ENCODE measurements at regions not wholly inside any gene's neighbourhood (a gene's known extent, or its start where the extent isn't known, plus 50 kb on each side); places are given as distances from the start of the nearest gene placed in this dataset.

- TF ChIP-seq, protein P1, sequence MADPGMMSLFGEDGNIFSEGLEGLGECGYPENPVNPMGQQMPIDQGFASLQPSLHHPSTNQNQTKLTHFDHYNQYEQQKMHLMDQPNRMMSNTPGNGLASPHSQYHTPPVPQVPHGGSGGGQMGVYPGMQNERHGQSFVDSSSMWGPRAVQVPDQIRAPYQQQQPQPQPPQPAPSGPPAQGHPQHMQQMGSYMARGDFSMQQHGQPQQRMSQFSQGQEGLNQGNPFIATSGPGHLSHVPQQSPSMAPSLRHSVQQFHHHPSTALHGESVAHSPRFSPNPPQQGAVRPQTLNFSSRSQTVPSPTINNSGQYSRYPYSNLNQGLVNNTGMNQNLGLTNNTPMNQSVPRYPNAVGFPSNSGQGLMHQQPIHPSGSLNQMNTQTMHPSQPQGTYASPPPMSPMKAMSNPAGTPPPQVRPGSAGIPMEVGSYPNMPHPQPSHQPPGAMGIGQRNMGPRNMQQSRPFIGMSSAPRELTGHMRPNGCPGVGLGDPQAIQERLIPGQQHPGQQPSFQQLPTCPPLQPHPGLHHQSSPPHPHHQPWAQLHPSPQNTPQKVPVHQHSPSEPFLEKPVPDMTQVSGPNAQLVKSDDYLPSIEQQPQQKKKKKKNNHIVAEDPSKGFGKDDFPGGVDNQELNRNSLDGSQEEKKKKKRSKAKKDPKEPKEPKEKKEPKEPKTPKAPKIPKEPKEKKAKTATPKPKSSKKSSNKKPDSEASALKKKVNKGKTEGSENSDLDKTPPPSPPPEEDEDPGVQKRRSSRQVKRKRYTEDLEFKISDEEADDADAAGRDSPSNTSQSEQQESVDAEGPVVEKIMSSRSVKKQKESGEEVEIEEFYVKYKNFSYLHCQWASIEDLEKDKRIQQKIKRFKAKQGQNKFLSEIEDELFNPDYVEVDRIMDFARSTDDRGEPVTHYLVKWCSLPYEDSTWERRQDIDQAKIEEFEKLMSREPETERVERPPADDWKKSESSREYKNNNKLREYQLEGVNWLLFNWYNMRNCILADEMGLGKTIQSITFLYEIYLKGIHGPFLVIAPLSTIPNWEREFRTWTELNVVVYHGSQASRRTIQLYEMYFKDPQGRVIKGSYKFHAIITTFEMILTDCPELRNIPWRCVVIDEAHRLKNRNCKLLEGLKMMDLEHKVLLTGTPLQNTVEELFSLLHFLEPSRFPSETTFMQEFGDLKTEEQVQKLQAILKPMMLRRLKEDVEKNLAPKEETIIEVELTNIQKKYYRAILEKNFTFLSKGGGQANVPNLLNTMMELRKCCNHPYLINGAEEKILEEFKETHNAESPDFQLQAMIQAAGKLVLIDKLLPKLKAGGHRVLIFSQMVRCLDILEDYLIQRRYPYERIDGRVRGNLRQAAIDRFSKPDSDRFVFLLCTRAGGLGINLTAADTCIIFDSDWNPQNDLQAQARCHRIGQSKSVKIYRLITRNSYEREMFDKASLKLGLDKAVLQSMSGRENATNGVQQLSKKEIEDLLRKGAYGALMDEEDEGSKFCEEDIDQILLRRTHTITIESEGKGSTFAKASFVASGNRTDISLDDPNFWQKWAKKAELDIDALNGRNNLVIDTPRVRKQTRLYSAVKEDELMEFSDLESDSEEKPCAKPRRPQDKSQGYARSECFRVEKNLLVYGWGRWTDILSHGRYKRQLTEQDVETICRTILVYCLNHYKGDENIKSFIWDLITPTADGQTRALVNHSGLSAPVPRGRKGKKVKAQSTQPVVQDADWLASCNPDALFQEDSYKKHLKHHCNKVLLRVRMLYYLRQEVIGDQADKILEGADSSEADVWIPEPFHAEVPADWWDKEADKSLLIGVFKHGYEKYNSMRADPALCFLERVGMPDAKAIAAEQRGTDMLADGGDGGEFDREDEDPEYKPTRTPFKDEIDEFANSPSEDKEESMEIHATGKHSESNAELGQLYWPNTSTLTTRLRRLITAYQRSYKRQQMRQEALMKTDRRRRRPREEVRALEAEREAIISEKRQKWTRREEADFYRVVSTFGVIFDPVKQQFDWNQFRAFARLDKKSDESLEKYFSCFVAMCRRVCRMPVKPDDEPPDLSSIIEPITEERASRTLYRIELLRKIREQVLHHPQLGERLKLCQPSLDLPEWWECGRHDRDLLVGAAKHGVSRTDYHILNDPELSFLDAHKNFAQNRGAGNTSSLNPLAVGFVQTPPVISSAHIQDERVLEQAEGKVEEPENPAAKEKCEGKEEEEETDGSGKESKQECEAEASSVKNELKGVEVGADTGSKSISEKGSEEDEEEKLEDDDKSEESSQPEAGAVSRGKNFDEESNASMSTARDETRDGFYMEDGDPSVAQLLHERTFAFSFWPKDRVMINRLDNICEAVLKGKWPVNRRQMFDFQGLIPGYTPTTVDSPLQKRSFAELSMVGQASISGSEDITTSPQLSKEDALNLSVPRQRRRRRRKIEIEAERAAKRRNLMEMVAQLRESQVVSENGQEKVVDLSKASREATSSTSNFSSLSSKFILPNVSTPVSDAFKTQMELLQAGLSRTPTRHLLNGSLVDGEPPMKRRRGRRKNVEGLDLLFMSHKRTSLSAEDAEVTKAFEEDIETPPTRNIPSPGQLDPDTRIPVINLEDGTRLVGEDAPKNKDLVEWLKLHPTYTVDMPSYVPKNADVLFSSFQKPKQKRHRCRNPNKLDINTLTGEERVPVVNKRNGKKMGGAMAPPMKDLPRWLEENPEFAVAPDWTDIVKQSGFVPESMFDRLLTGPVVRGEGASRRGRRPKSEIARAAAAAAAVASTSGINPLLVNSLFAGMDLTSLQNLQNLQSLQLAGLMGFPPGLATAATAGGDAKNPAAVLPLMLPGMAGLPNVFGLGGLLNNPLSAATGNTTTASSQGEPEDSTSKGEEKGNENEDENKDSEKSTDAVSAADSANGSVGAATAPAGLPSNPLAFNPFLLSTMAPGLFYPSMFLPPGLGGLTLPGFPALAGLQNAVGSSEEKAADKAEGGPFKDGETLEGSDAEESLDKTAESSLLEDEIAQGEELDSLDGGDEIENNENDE (IDR thresholded peaks at IDR 0.05; ENCODE audit: insufficient replicate concordance, low read length), result no peak
- TF ChIP-seq CBX8 (IDR thresholded peaks at IDR 0.05; ENCODE audit: borderline replicate concordance, low read depth, low read length) (no peak), NANOG (IDR thresholded peaks at IDR 0.05; ENCODE audit: insufficient read depth, low read depth, low read length, poor library complexity, severe bottlenecking) (no peak), MAX (IDR thresholded peaks at IDR 0.05) (no peak)
Measured at GRCh38 chr7:27389496-27389895, 146.9 kb downstream of the EVX1 start (continued).
